HG02763 (cell line): ENCODE measurements at regions not wholly inside any gene's neighbourhood (a gene's known extent, or its start where the extent isn't known, plus 50 kb on each side); places are given as distances from the start of the nearest gene placed in this dataset.

Experiments
- ATAC-seq: cut with Tn5 transposase; IDR thresholded peaks from one replicate; pipeline ENCODE4 v1.9.1; 2021; ENCODE audit warnings: mild to moderate bottlenecking, moderate library complexity; ENCODE audit not compliant: unreplicated experiment

DNA sequence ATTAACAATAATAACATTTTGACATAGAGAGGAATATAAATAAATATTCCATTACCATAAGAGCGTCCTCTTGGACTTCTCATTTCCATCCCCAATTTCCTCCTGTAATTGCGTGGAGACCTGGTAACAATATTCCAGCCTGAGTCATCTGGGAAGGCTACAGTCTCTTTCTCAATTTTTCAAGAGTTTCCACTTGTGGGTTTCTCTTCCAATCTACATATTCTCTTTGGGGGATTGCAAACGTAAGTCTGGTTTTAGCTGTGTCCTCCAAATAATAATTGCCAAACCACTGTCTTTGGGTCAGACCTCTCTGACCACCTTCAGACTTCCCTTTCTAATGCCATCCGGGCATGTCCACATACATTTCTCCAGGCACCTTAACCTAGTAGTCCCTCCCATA lies 124.5 kb upstream of the USP24 start:
- no peak for ATAC-seq

DNA sequence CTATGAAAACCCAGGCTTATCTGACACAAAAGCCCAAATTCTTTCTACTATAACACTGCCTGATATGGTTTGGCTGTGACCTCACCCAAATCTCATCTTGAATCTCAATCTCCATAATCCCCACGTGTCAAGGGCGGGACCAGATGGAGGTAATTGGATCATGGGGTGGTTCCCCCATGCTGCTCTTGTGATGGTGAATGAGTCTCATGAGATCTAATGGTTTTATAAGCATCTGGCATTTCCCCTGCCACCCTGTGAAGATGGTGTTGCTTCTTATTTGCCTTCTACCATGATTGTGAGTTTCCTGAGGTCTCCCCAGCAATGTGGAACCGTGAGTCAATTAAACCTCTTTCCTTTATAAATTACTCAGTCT lies 123.3 kb upstream of the USP24 start:
- ATAC-seq = no peak

DNA sequence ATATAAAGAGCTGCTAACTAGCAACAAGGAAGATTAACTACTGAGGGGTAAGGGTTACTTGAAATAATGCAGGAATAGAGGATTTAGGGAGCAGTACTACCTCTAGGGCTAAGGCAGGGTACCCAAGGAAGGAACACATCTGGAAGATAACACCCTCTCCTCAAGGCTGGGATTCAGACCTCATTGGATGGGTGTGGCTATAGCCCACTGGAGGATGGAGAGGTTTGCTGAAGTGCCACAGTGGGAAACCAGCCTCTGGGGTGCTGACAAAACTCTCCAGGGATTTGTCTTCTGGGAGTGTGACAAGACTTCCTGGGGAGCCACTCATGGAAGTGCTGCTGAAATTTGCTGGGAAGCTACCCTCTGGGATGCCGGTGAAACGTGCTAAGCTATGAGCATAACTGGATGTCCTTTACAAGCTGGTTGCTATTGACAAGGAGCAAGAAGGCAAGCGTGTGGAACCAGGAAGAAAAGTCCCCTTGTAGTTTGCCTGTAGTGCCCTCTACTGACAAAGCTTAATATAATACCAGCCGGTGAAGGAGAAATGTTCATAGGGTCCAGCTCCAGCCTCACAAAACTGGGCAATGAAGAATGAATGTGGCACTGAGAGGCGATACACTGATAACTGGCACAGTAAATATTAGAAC lies 122.8 kb upstream of the USP24 start:
- ATAC-seq = no peak

DNA sequence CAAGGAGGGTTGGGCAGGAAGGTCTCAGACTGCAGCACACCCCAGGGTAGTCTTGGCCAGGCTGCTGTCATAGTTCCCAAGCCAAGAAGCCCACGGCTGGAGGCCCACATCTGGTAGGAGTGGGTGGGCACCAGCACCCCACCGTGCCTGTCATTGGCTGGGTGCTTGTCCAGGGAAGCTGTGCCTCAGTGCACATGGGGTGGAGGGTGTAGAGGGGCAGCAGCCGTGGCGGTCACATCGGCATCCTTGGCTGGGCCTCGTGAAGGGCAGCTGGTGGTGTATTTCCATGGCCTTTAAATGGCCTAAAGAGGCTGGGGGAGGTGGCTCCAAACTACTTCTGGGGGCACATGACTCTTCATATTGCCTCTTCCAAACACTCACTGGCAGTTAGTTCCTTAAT lies 119.6 kb upstream of the USP24 start:
- no peak for ATAC-seq

DNA sequence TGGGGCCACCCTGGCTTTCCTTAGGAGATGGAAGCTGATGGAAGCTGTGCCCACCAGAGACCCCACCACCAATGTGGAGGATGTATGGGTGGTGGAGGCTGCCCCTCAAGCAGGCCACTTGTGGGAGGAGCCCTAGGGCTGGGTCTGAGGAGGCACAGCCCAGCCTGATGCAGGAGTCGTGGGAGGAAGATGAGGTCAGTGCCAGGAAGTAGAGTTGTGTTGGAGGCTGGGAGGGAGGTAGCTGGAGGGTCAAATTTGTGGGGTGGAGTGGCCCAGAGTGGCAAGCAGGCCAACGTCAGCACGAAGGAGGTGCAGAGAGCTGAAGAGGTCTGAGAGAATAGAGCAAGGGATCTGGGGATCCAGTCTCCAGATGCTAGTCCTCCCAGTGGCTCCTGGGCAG lies 119.0 kb upstream of the USP24 start:
- no peak for ATAC-seq

DNA sequence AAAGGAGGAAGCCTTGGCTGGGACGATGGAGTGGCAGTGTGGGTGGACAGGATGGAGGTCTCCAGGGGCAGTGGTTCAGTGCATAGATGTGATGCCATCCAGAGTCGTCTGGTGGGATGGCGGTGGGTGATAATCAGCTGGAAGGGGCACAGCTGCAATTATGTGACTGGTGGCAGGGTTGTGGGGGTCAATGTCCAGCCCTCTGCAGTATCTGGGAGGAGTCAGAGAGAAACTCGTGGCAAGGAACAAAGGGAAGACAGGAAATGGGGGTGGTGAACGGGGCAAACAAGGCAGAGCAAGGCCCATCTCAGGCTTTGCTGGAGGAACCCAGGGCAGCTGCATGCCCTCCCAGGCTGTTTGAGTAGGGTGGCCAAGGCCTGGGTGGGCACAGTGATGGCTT lies 118.3 kb upstream of the USP24 start:
- ATAC-seq = no peak

DNA sequence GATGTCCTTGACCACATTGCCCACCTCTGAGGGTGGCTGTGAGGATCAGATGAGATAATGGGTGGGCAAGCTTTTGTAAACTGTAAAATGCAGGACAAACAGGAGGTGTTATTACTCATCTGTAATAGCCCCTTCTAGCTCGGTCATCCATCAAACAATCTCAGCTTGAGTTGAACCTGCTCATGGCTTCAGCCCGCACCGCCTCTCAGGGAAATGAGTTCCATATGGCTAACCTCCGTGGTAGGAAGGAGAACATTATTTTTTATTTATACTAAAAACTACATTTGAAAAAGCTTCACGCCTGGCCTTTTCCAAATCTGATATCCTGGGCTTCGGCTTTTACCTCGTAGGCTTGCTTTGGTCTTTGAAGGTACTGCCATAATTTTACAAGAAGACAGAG lies 116.2 kb upstream of the USP24 start:
- ATAC-seq = no peak

DNA sequence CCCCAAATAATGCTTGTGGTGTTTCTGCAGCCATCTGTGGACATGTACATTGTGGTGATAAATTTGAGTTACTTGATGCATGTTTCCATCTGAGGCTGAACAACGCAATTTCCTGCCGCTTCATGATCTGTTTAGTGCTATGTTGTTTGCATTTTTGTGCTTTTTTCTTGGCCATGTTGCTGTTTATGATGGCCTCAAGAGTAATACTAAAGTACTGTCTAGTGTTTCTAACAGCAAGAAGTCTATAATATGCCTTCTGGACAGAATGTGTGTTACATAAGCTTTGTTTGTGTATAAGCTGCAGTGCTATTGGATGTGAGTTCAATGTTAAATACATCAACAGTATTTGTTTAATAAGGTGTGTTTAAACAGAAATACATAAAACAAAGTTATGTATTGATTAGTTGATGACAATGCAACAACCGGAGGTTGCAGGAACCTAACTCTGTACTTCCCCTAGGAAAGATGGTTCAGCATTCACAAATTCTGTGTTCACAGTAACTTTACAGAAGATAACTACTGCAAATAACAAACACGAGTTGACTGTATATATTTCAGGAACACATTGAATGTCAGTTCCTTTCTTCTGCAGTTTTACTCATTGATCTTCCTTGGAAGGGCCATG lies 114.8 kb upstream of the USP24 start:
- ATAC-seq = no peak

DNA sequence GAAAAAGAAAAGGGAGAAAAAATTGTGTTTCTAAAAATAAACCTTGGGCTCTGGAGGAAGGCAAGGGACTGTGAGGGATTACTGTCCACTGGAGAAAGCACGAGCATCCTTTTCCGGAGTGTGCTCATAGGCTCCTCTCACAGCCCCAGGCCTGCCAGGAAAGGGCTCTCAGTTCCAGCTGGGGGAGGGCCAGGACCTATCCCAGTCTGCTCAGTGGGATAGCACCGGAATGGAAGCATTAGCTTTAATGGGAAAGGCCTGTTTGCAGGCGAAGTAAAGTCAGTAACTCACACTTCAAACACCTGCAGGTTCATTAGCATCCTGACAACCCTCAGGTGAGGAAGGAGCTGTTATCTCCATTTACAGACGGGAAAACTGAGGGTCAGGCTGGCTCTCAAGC lies 113.9 kb upstream of the USP24 start:
- ATAC-seq = no peak

DNA sequence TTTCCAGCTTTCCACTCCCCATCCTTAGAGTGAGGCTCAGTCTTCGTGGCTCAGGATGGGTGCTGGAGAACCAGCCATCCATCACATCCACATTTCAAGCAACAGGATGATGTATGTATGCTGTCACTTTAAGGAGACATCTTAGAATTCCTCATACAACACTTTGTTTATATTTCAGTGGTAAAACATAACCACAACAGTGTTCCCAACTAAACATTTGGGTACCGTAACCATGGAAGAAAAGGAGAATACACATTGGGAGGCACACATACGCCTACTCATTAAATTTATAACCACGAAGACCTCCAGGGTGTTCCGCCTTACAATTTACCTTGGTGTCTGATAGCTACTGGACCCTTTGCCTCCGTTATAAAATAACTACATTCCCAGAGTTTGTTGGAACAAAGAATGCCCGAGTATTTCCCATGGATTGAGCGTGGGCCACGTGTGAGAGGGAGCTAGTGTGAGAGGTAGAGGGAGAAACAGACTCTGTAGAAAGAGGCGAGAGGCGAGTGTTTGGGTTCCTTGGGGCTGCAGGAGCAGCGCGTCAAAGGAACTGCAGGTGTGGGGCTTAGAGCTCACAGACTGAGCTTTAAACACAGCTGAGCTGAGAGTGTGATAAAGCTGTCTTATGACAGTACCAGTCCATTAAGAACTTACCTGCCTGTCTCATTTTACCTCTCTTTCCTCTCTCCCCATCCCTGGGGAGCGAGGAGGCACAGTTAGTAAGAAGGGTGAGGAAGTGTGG lies 111.5 kb upstream of the USP24 start:
- no peak for ATAC-seq

DNA sequence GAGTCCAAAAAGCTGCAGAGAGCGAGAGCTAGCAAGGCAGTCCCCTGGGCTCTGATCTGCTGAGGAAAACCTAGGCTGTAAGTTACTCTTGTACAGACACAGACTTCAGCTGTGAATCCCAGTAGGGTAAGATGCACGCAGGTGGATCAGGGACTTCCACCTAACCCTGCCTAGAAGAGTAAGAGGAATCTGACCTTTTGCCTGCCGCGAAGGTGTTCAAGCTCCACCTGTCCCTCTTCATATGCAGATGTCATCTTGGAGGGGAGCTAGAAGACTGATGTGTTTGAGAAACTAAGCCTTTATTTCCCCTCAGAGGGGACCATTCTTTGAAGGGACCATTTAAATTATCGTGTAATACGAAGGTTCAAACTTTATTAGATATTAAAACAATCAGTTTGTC lies 108.6 kb upstream of the USP24 start:
- no peak for ATAC-seq

DNA sequence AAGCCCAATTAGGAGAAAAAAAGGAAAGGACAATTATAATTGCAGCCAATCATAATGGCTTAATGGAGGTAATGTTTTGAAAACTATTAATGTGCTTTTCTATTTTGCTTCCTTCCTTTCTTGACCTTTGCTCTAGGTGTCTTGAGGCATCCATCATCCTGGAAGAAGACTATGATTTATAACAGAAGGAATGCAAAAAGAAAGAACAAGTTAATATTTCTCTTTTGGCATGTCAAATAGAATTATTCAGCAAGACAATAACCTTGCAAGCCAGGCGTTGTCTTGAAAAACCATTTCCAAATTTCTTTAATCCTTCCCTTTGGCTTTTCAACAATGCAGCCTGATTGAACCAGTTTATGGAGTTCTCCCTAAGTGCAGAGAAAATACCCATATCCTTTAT lies 107.7 kb upstream of the USP24 start:
- ATAC-seq = no peak

DNA sequence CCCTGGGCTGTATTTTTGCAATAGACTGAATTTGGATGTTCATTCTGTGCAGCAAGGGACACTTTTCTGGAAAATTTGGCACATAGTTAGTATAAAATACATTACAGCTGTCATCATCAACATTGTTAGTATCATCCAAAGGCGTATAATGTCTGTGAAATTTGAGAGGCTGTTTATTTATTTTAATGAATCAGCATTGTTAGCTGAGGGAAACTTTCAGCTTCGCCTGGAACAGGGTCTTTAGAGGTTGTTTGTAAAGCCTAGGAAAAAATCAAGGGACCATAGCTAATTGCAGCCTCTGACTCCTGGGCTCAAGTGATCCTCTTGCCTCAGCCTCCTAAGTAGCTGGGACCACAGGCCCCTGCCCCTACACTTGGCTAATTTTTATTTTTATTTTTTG lies 106.8 kb upstream of the USP24 start:
- no peak for ATAC-seq

DNA sequence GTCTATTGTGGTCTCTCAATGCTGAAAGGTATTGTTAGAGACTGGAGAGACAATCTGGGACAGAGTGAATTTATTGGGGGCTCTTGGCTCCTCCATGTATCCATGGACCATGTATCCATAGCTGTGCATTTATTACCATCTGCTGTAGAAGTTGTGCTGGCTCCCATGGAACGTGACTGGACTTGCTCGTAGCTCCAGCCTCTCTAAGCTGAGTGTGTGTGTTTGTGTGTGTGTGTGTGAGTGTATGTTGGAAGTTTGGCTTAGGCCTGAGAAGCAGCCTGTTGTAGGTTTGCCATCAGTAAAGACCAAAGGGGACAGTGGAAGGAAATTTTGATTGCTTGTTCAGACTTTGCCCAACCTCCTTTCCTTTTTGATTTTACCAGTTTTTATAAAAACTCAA lies 105.7 kb upstream of the USP24 start:
- ATAC-seq = no peak

DNA sequence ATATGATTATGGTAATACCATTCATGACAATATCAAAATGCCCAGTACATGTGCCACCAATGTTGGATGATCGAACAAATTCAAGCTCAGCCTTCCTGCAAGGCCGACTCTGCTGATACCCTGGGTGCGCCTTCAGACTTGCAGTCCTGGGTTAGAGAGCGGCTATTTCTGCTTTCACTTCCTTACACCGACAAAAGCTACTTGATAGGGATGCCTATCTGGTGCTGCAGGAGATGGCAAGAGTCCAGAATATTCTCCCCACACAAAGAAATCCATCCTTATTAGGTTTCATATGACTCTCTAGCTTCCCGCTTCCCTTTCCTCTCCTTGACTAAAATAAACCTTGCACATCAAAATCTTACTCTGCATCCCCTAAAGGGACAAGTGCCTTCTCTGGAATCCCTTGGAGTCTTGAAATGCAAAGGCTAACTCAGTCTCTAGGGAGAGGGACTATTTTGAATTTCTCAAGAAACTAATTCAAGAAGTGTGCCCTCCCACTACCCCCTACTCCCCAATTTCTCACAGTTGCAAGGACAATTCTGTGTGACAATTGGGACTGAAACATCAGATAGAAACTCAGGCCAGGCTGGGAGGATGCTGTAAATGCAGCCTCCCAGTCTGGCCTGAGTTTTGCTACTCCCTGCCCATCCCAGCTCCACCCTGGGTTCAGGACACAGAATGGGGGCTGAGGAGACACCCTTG lies 103.1 kb upstream of the USP24 start:
- no peak for ATAC-seq

DNA sequence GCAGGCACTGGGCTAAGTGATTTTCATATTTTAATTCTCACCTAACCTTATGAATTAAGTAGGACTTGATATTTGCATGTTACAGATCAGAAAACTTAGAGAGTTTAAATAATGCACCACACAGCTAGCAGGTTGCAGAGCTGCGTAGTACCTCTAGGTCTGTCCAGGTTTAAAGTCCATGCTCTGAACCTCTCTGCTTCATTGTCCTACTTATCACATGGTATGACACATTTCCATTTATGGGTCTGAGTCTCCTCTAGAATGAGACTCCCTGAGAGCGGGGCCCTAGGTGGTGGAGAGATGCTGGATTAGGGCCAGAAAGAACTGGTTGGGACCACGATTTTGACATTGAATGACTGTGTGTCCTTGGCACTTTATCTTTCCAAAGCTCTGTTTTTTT lies 102.5 kb upstream of the USP24 start:
- ATAC-seq = no peak

DNA sequence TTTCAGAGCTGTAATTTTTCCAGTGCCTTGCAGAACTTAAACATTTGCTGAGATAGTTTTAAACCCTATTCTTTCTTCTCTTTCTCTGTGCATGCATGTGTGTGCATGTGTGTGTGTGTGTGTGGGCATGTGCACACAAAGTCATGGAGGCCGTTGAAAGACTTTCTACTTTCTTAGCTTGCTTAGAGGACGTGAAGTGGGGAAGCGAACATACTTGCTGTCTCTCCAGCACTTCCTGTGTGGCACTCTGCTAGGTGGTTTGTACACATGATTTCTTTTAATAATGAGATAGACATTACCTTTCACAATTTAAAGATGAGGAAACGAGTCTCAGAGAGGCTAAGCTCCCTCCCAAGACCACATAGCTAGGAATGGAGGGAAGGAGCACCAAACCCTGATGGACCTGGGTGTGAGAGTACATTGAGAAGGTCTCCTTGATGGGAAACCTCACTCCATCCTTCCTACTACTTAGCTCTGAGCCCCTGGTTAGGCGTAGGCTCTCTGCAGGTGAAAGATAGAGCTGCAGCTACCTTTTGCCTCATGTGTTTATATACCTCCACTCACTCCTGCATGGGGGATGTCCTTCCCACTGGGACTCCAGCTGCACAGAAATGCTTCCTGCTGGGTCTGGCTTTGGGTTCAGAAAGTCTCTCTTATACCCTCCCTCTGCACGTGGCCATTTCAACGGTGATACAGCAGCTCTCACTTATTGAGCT lies 101.9 kb upstream of the USP24 start:
- no peak for ATAC-seq

DNA sequence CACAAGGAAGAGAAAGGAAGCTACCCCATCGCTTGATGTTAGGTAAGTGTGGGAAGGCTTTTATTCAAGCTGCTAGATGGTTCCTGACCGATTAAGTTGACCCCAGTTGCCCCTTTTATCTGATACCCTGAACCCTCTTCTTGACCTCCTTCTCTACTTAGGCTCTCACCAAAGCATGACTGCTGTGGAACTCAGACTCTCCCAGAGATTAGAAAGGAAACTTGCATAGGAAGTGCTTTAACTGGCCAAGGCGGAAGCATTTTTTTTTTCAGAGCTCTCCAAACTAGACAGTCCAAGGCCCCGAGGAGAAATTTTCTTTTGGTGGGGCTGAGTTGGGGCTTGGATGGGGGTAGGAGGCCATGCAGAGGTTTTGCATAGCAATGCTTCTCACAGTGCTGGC lies 101.3 kb upstream of the USP24 start:
- ATAC-seq = no peak

DNA sequence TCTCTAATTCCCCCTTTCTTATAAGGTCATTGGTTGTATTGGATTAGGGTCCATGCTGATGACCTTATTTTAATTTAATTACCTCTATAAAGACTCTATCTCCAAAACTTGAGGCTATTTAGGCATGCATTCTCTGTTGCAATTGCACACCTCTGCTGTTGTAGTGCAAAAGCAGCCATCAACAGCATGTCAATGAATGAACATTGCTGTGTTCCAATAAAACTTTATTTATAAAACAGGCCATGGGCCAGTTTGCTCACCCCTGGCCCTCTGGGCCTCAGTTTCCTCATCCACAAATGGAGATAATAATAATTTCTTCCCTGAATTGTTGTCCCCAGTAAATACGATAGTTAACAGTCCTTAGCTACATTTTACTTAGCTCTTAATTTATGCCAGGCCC lies 100.4 kb upstream of the USP24 start:
- no peak for ATAC-seq

DNA sequence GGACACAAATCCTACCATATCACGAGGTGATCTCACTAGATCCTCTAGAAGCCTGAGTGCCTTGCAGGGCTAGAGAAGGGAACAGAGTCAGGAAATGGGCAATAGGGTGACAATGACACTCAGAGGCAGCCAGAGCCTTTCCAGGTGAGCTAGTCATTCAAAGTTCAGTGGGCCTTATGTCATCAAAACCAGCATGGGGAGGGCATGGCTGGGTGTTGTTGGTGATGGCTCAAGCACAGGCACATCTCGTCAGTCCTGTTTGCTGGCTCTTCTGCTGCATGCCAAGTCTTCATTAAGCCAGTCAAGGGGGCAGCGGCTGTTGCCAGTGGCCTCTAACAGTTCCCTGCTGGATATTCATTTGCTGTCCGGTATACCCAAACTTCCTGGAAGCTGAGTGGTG lies 99.6 kb upstream of the USP24 start:
- ATAC-seq = no peak

DNA sequence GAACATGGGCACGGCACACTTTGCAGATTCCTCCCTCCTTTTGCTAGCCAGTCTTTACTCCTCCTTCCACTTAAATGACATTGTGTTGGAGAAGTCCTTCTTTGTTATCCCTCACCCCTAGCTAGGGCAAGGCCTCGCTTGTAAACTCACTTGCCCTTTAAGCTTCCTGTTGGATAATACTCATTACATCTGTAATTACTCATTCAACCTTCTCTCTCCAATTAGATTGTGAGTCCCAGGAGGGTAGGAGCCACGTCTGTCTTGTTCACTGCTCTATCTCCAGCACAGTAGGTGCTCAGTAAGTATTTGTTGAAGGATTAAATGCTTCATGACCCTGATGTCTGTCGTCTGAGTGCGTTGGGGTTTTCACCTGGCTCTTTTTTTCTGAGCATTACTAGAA lies 98.7 kb upstream of the USP24 start:
- ATAC-seq = no peak
